Transverse colon (tissue), 4 donors: ENCODE measurements at regions not wholly inside any gene's neighbourhood (a gene's known extent, or its start where the extent isn't known, plus 50 kb on each side); places are given as distances from the start of the nearest gene placed in this dataset.

Experiments used
- DNase-seq: peaks from one replicate; pipeline ENCODE4 v3.0.0-alpha.2; 2019
- H3K27ac ChIP-seq, 4 donors: fragments of 200-600 bp; sonication (generic); 2 replicates each; pipeline ENCODE4 v1.5.1; 2016 to 2018; ENCODE audit warnings: inconsistent platforms in 4 of 4
- H3K27me3 ChIP-seq: fragments of 200-600 bp; sonication (generic); 2 replicates; pipeline ENCODE4 v1.5.1; 2017; ENCODE audit warnings: inconsistent platforms
- H3K36me3 ChIP-seq, 4 donors: fragments of 200-600 bp; sonication (generic); 2 replicates each; pipeline ENCODE4 v1.5.1; 2017 to 2019; ENCODE audit warnings: inconsistent platforms in 4 of 4
- H3K4me1 ChIP-seq, 4 donors: fragments of 200-600 bp; sonication (generic); 2 replicates each; pipeline ENCODE4 v1.5.1; 2017 to 2020; ENCODE audit warnings: inconsistent platforms in 4 of 4
- H3K4me3 ChIP-seq, 4 donors: fragments of 200-600 bp; sonication (generic); 1 replicate in 1 of 4; 2 replicates in 3 of 4; pipeline versions ENCODE4 v1.5.1 to v1.6.1; 2017 to 2019; ENCODE audit warnings: inconsistent platforms in 4 of 4
- H3K9me3 ChIP-seq, 2 donors: fragments of 200-600 bp; sonication (generic); 2 replicates each; pipeline ENCODE4 v1.5.1; 2017 to 2019; ENCODE audit warnings: inconsistent platforms in 2 of 2
- EP300 ChIP-seq: sonication (generic); formaldehyde crosslinking; IDR thresholded peaks from one replicate; pipeline ENCODE4 v1.6.1; 2017; ENCODE audit warnings: antibody characterized with exemption, low read depth
- POLR2A ChIP-seq: fragments of 450-650 bp; IDR thresholded peaks from one replicate; pipeline ENCODE4 v1.6.1; 2016; ENCODE audit warnings: antibody characterized with exemption, mild to moderate bottlenecking, moderate library complexity
- POLR2AphosphoS5 ChIP-seq, 3 donors: sonication (generic); formaldehyde crosslinking; IDR thresholded peaks; one replicate each; pipeline ENCODE4 v1.6.1; 2016; ENCODE audit warnings: antibody characterized with exemption in 3 of 3
- WGBS, 2 donors: methylation state at CpG; one replicate each; pipeline ENCODE4 v1.1.5; 2018; ENCODE audit warnings: low coverage in 1 of 2; 5-methylcytosine and 5-hydroxymethylcytosine counted together
- in situ Hi-C, 4 donors: fragments of 200-750 bp; cut with MboI; loops; one replicate each; pipeline versions ENCODE4 v1.15.0 to v1.15.1; 2017; ENCODE audit warnings: low sequenced_read_pairs in 3 of 4, low pct_ligation_motif_present in 1 of 4, low pct_unique_long_range_greater_than_20kb in 1 of 4
- intact Hi-C: fragments of 100-400 bp; cut with DNase I; formaldehyde crosslinking; loops from one replicate; pipeline ENCODE4 v1.15.1; 2023; ENCODE audit warnings: low total_unique reads
- TF ChIP-seq, protein P1 (sequence below), 5 experiments: fragments of 200-600 bp in 3 of 5; fragments of 450-650 bp in 2 of 5; sonication (generic) in 3 of 5; IDR thresholded peaks; 1 replicate in 2 of 5; 2 replicates in 3 of 5; pipeline ENCODE4 v1.5.1; 2016 to 2017; ENCODE audit warnings: antibody characterized with exemption in 5 of 5, inconsistent platforms in 3 of 5, mild to moderate bottlenecking in 2 of 5, moderate library complexity in 1 of 5

DNA sequence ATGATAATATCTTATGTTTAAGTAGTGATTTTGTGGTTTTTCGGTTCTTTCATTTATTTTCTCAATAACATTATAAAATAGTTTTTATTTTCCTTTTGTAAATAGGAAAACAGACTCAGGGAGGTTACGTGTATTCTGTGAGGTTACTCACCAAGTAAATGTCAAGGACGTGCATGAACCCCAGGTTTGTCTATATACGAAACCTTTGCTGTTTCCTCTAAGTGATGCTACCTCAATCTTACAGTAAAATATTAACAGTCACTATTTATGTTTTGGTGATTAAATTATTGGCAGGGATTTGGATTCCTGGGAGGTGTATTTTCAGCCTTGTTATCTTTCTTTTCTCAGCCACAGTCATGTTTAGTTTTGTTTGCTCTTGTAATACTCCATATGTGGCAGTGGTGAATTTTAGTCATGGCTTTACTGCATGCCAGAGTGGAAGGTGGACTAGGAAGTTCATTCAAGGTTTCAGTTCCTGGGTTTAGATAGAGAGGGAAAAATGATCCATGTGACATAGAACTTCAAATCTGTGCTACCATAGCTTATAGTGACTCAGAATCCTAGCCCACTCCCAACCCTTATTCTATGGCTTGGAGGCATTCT lies 139.9 kb downstream of the ARL4A start:
- H3K4me3 ChIP-seq, result no peak overlapping the region
- TF ChIP-seq POLR2AphosphoS5 (IDR thresholded peaks at IDR 0.05) (no peak), POLR2A (no peak)
- no peaks in the 10 kb centered on the region for H3K27me3 ChIP-seq
- in situ Hi-C loops, result no loop called here
- no peak for DNase-seq
- H3K36me3 ChIP-seq, result no peaks in the 10 kb centered on the region
- no peak overlapping the region for H3K27ac ChIP-seq
- no peaks in the 10 kb centered on the region for H3K9me3 ChIP-seq
- intact Hi-C loops, result no loop called here
- WGBS, 2 donors, result 85 to 89% methylated on average over 4 of the region's 4 CpGs
- no peaks in the 10 kb centered on the region for H3K4me1 ChIP-seq

- no peak for DNase-seq
- Histone ChIP-seq H3K4me1 (no peaks in the 10 kb centered on the region), H3K27me3 (no peaks in the 10 kb centered on the region), H3K9me3 (no peaks in the 10 kb centered on the region), H3K27ac (no peak overlapping the region), H3K36me3 (no peaks in the 10 kb centered on the region), H3K4me3 (no peak overlapping the region)
- intact Hi-C loops, result no loop called here
- TF ChIP-seq, protein P1, sequence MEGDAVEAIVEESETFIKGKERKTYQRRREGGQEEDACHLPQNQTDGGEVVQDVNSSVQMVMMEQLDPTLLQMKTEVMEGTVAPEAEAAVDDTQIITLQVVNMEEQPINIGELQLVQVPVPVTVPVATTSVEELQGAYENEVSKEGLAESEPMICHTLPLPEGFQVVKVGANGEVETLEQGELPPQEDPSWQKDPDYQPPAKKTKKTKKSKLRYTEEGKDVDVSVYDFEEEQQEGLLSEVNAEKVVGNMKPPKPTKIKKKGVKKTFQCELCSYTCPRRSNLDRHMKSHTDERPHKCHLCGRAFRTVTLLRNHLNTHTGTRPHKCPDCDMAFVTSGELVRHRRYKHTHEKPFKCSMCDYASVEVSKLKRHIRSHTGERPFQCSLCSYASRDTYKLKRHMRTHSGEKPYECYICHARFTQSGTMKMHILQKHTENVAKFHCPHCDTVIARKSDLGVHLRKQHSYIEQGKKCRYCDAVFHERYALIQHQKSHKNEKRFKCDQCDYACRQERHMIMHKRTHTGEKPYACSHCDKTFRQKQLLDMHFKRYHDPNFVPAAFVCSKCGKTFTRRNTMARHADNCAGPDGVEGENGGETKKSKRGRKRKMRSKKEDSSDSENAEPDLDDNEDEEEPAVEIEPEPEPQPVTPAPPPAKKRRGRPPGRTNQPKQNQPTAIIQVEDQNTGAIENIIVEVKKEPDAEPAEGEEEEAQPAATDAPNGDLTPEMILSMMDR (IDR thresholded peaks at IDR 0.05), result no peak
- TF ChIP-seq POLR2A, result no peak
- TF ChIP-seq EP300, result no peak
- no peak for TF ChIP-seq POLR2AphosphoS5 (IDR thresholded peaks at IDR 0.05)
- in situ Hi-C loops, result no loop called here
- 70 to 74% methylated on average over 2 to 3 of the region's 3 CpGs for WGBS, 2 donors
Observed at GRCh38 chr7:12827920-12828319, 140.5 kb downstream of the ARL4A start.

GRCh38 chr7:12831024-12831423 lies 143.6 kb downstream of the ARL4A start:
- DNase-seq, result no peak
- WGBS, 2 donors, result 53 to 78% methylated on average over 3 of the region's 3 CpGs
- Histone ChIP-seq H3K4me3 (no peak overlapping the region), H3K27me3 (no peaks in the 10 kb centered on the region), H3K4me1 (no peaks in the 10 kb centered on the region), H3K27ac (no peak overlapping the region), H3K36me3 (no peaks in the 10 kb centered on the region), H3K9me3 (peaks cover 0 to 7% of the 10 kb centered on the region in 2 donors)
- intact Hi-C loops (no loop called here), in situ Hi-C loops (no loop called here)
- TF ChIP-seq, protein P1 (IDR thresholded peaks at IDR 0.05), result no peak
- TF ChIP-seq EP300 (no peak), POLR2A (no peak), POLR2AphosphoS5 (IDR thresholded peaks at IDR 0.05) (no peak)

DNA sequence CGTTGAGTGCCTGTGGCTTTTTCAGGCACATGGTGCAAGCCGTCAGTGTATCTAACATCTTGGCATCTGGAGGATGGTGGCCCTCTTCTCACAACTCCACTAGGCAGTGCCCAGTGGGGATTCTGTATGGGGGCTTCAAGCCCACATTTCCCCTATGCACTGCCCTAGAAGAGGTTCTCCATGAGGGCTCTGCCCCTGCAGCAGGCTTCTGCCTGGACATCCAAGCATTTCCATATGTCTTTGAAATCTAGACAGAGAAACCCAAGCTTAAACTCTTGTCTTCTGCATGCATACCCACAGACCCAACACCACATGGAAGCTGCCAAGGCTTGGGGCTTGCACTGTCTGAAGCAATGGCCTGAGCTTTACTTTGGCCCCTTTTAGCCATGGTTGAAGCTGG lies 146.4 kb downstream of the ARL4A start:
- H3K27ac ChIP-seq, result no peak overlapping the region
- H3K9me3 ChIP-seq, result peaks cover 0 to 7% of the 10 kb centered on the region in 2 donors
- 93 to 100% methylated on average over 1 to 2 of the region's 2 CpGs for WGBS, 2 donors
- no peaks in the 10 kb centered on the region for H3K27me3 ChIP-seq
- DNase-seq, result no peak
- no peak overlapping the region for H3K4me3 ChIP-seq
- H3K4me1 ChIP-seq, result no peaks in the 10 kb centered on the region
- H3K36me3 ChIP-seq, result no peaks in the 10 kb centered on the region
- TF ChIP-seq, protein P1 (IDR thresholded peaks at IDR 0.05), result no peak
- TF ChIP-seq POLR2A (no peak), EP300 (no peak), POLR2AphosphoS5 (IDR thresholded peaks at IDR 0.05) (no peak)
- intact Hi-C loops, result no loop called here
- in situ Hi-C loops, result no loop called here

GRCh38 chr7:12834782-12835181 lies 147.3 kb downstream of the ARL4A start:
- in situ Hi-C loops (no loop called here), intact Hi-C loops (no loop called here)
- H3K27ac ChIP-seq, result no peak overlapping the region
- no peak for TF ChIP-seq POLR2AphosphoS5 (IDR thresholded peaks at IDR 0.05)
- TF ChIP-seq, protein P1 (IDR thresholded peaks at IDR 0.05), result no peak
- no peak for TF ChIP-seq POLR2A
- TF ChIP-seq EP300, result no peak
- H3K9me3 ChIP-seq, result peaks cover 0 to 7% of the 10 kb centered on the region in 2 donors
- H3K4me1 ChIP-seq, result no peaks in the 10 kb centered on the region
- 96 to 100% methylated on average over 1 of the region's 1 CpG for WGBS, 2 donors
- DNase-seq, result no peak
- no peaks in the 10 kb centered on the region for H3K27me3 ChIP-seq
- H3K36me3 ChIP-seq, result no peaks in the 10 kb centered on the region
- no peak overlapping the region for H3K4me3 ChIP-seq
